Breast epithelium (tissue), 4 donors: ENCODE measurements at regions not wholly inside any gene's neighbourhood (a gene's known extent, or its start where the extent isn't known, plus 50 kb on each side); places are given as distances from the start of the nearest gene placed in this dataset.

Source experiments
- DNase-seq, 2 donors: peaks; one replicate each; pipeline ENCODE4 v3.0.0-alpha.2; 2019; ENCODE audit warnings: low spot score in 2 of 2
- H3K27ac ChIP-seq, 2 donors: fragments of 200-600 bp; sonication (generic) in 1 of 2; one replicate each; pipeline ENCODE4 v1.5.1; 2016 to 2019; ENCODE audit warnings: mild to moderate bottlenecking in 1 of 2
- H3K27me3 ChIP-seq, 2 donors: fragments of 200-600 bp; sonication (generic) in 1 of 2; one replicate each; pipeline versions ENCODE4 v1.5.1 to v1.6.0; 2017 to 2019; ENCODE audit warnings: control low read depth in 1 of 2, mild to moderate bottlenecking in 1 of 2
- H3K36me3 ChIP-seq: fragments of 200-600 bp; one replicate; pipeline ENCODE4 v1.5.1; 2019
- H3K4me1 ChIP-seq, 2 donors: fragments of 200-600 bp; sonication (generic); one replicate each; pipeline ENCODE4 v1.5.1; 2016 to 2019; ENCODE audit warnings: control low read depth in 1 of 2
- H3K4me3 ChIP-seq, 3 donors: fragments of 200-600 bp; sonication (generic); 1 replicate in 2 of 3; 2 replicates in 1 of 3; pipeline ENCODE4 v1.5.1; 2016 to 2019; ENCODE audit warnings: mild to moderate bottlenecking in 3 of 3, moderate library complexity in 2 of 3
- H3K9me3 ChIP-seq, 2 donors: fragments of 200-600 bp; sonication (generic) in 1 of 2; one replicate each; pipeline ENCODE4 v1.5.1; 2016 to 2019; ENCODE audit warnings: control low read depth in 1 of 2
- CTCF ChIP-seq, 3 donors: fragments of 450-650 bp; IDR thresholded peaks; one replicate each; pipeline ENCODE4 v1.5.1; 2016 to 2017; ENCODE audit warnings: antibody characterized with exemption in 3 of 3, mild to moderate bottlenecking in 3 of 3, moderate library complexity in 3 of 3
- POLR2A ChIP-seq: fragments of 450-650 bp; IDR thresholded peaks from one replicate; pipeline ENCODE4 v1.6.1; 2016; ENCODE audit warnings: antibody characterized with exemption, mild to moderate bottlenecking, moderate library complexity
- POLR2AphosphoS5 ChIP-seq, 3 donors: sonication (generic); formaldehyde crosslinking; IDR thresholded peaks; one replicate each; pipeline ENCODE4 v1.6.1; 2017; ENCODE audit warnings: antibody characterized with exemption in 3 of 3
- intact Hi-C: fragments of 100-400 bp; cut with DNase I; formaldehyde crosslinking; loops from one replicate; pipeline ENCODE4 v1.15.1; 2023; ENCODE audit warnings: low total_unique reads

GRCh38 chr1:238111081-238111480 lies 220.4 kb upstream of the ZP4 start:
- intact Hi-C loops, result no loop called here
- Histone ChIP-seq H3K36me3 (no peaks in the 10 kb centered on the region), H3K27me3 (no peaks in the 10 kb centered on the region), H3K9me3 (no peaks in the 10 kb centered on the region), H3K27ac (no peak overlapping the region), H3K4me3 (no peak overlapping the region), H3K4me1 (no peaks in the 10 kb centered on the region)
- DNase-seq, result no peak
- TF ChIP-seq POLR2A (no peak), CTCF (IDR thresholded peaks at IDR 0.05) (no peak), POLR2AphosphoS5 (IDR thresholded peaks at IDR 0.05) (no peak)

- Histone ChIP-seq H3K9me3 (peaks cover 0 to 4% of the 10 kb centered on the region in 2 donors), H3K27me3 (no peaks in the 10 kb centered on the region), H3K4me3 (no peak overlapping the region), H3K27ac (no peak overlapping the region), H3K4me1 (no peaks in the 10 kb centered on the region), H3K36me3 (no peaks in the 10 kb centered on the region)
- intact Hi-C loops, result no loop called here
- no peak for TF ChIP-seq POLR2AphosphoS5 (IDR thresholded peaks at IDR 0.05)
- no peak for TF ChIP-seq CTCF (IDR thresholded peaks at IDR 0.05)
- TF ChIP-seq POLR2A, result no peak
- DNase-seq, result no peak
Measured at GRCh38 chr1:238108417-238108816, 217.7 kb upstream of the ZP4 start.

- no peak overlapping the region for H3K27ac ChIP-seq
Measured at GRCh38 chr1:238107322-238107721, 216.6 kb upstream of the ZP4 start.

GRCh38 chr1:238104752-238105151 lies 214.0 kb upstream of the ZP4 start:
- H3K4me3 ChIP-seq, result no peak overlapping the region
- no peaks in the 10 kb centered on the region for H3K4me1 ChIP-seq
- DNase-seq, result no peak
- no peaks in the 10 kb centered on the region for H3K27me3 ChIP-seq
- H3K36me3 ChIP-seq, result no peaks in the 10 kb centered on the region
- H3K9me3 ChIP-seq, result peaks cover 0 to 4% of the 10 kb centered on the region in 2 donors
- TF ChIP-seq CTCF (IDR thresholded peaks at IDR 0.05) (no peak), POLR2A (no peak), POLR2AphosphoS5 (IDR thresholded peaks at IDR 0.05) (no peak)
- H3K27ac ChIP-seq, result no peak overlapping the region
- intact Hi-C loops, result no loop called here

More at GRCh38 chr1:238107322-238107721, 216.6 kb upstream of the ZP4 start:
- TF ChIP-seq POLR2AphosphoS5 (IDR thresholded peaks at IDR 0.05) (no peak), CTCF (IDR thresholded peaks at IDR 0.05) (no peak), POLR2A (no peak)
- no peak for DNase-seq
- H3K4me3 ChIP-seq, result no peak overlapping the region
- H3K4me1 ChIP-seq, result no peaks in the 10 kb centered on the region
- intact Hi-C loops, result no loop called here
- H3K9me3 ChIP-seq, result peaks cover 0 to 4% of the 10 kb centered on the region in 2 donors
- no peaks in the 10 kb centered on the region for H3K36me3 ChIP-seq
- H3K27me3 ChIP-seq, result no peaks in the 10 kb centered on the region

- H3K9me3 ChIP-seq, result peaks cover 0 to 4% of the 10 kb centered on the region in 2 donors
- intact Hi-C loops, result no loop called here
- no peak overlapping the region for H3K4me3 ChIP-seq
- DNase-seq, result no peak
- H3K27me3 ChIP-seq, result no peaks in the 10 kb centered on the region
- TF ChIP-seq POLR2A (no peak), CTCF (IDR thresholded peaks at IDR 0.05) (no peak), POLR2AphosphoS5 (IDR thresholded peaks at IDR 0.05) (no peak)
- no peaks in the 10 kb centered on the region for H3K36me3 ChIP-seq
- no peak overlapping the region for H3K27ac ChIP-seq
- no peaks in the 10 kb centered on the region for H3K4me1 ChIP-seq
Measured at GRCh38 chr1:238101923-238102322, 211.2 kb upstream of the ZP4 start.
